CD14-positive monocyte (primary cell): ENCODE measurements at regions not wholly inside any gene's neighbourhood (a gene's known extent, or its start where the extent isn't known, plus 50 kb on each side); places are given as distances from the start of the nearest gene placed in this dataset.

Experiments
- DNase-seq, 3 donors: peaks; one replicate each; pipeline ENCODE4 v3.0.0-alpha.2; 2011 to 2022
- H2AFZ ChIP-seq: 2 replicates; pipeline ENCODE4 v1.6.0; 2012; ENCODE audit warnings: mild to moderate bottlenecking, low read depth, low read length, inconsistent platforms; ENCODE audit not compliant: insufficient read depth, poor library complexity, severe bottlenecking
- H3K27ac ChIP-seq, 2 donors: 1 replicate in 1 of 2; 2 replicates in 1 of 2; pipeline ENCODE4 v1.5.1; 2012 to 2013; ENCODE audit warnings: low read length in 2 of 2, control low read depth in 1 of 2, inconsistent platforms in 1 of 2, low read depth in 1 of 2, mild to moderate bottlenecking in 1 of 2
- H3K27me3 ChIP-seq, 2 donors: one replicate each; pipeline versions ENCODE4 v1.6.0 to v1.6.1; 2011 to 2013; ENCODE audit warnings: low read length in 2 of 2; ENCODE audit not compliant: control insufficient read depth in 2 of 2, insufficient read depth in 2 of 2
- H3K36me3 ChIP-seq, 2 donors: replicated peaks in 1 of 2; 1 replicate in 1 of 2; 2 replicates in 1 of 2; pipeline versions ENCODE4 v1.5.1 to v1.6.1; 2012 to 2013; ENCODE audit warnings: low read length in 2 of 2, control low read depth in 1 of 2, inconsistent platforms in 1 of 2, mild to moderate bottlenecking in 1 of 2; ENCODE audit not compliant: insufficient read depth in 2 of 2, control insufficient read depth in 1 of 2
- H3K4me1 ChIP-seq, 2 donors: 1 replicate in 1 of 2; 2 replicates in 1 of 2; pipeline versions ENCODE4 v1.5.1 to v1.6.1; 2012 to 2013; ENCODE audit warnings: low read length in 2 of 2, control low read depth in 1 of 2, inconsistent platforms in 1 of 2, mild to moderate bottlenecking in 1 of 2, moderate library complexity in 1 of 2; ENCODE audit not compliant: insufficient read depth in 2 of 2, control insufficient read depth in 1 of 2
- H3K4me2 ChIP-seq: replicated peaks from 2 replicates; pipeline ENCODE3; 2012; ENCODE audit warnings: low read length, moderate library complexity, mild to moderate bottlenecking; ENCODE audit not compliant: poor library complexity, severe bottlenecking; ENCODE audit errors: extremely low read depth
- H3K4me3 ChIP-seq, 3 experiments: fragments of 200-600 bp in 1 of 3; sonication (generic) in 1 of 3; replicated peaks in 1 of 3; 1 replicate in 2 of 3; 2 replicates in 1 of 3; pipeline ENCODE4 v1.5.1; 2011 to 2013; ENCODE audit warnings: low read length in 3 of 3, mild to moderate bottlenecking in 3 of 3, control low read depth in 2 of 3, low read depth in 2 of 3, inconsistent platforms in 1 of 3, moderate library complexity in 1 of 3
- H3K79me2 ChIP-seq: 2 replicates; pipeline ENCODE4 v1.6.0; 2012; ENCODE audit warnings: mild to moderate bottlenecking, control low read depth, inconsistent platforms, low read length, moderate library complexity; ENCODE audit not compliant: insufficient read depth
- H3K9ac ChIP-seq: 2 replicates; pipeline ENCODE4 v1.6.0; 2017; ENCODE audit warnings: low read length, mild to moderate bottlenecking; ENCODE audit not compliant: insufficient read depth, poor library complexity, severe bottlenecking
- H3K9me3 ChIP-seq, 2 donors: replicated peaks in 1 of 2; 1 replicate in 1 of 2; 2 replicates in 1 of 2; pipeline versions ENCODE4 v1.5.1 to v1.6.1; 2012 to 2013; ENCODE audit warnings: low read length in 2 of 2, control low read depth in 1 of 2; ENCODE audit not compliant: control insufficient read depth in 1 of 2, insufficient read depth in 1 of 2
- H4K20me1 ChIP-seq: 2 replicates; pipeline ENCODE4 v1.6.0; 2012; ENCODE audit warnings: mild to moderate bottlenecking, low read length, control low read depth, moderate library complexity; ENCODE audit not compliant: insufficient read depth
- H3K27ac Mint-ChIP-seq, 7 donors: one replicate each; pipeline ENCODE4 v1.8.0; 2020; ENCODE audit warnings: mild to moderate bottlenecking in 7 of 7, mixed read lengths in 7 of 7, moderate library complexity in 6 of 7, inconsistent platforms in 2 of 7
- H3K27me3 Mint-ChIP-seq, 3 donors: one replicate each; pipeline ENCODE4 v1.8.0; 2021 to 2022; ENCODE audit warnings: low read depth in 3 of 3, mild to moderate bottlenecking in 3 of 3, mixed read lengths in 3 of 3, moderate library complexity in 3 of 3, inconsistent platforms in 1 of 3
- H3K36me3 Mint-ChIP-seq, 2 donors: one replicate each; pipeline ENCODE4 v1.8.0; 2020; ENCODE audit warnings: mixed read lengths in 2 of 2, inconsistent platforms in 1 of 2, mild to moderate bottlenecking in 1 of 2
- H3K4me1 Mint-ChIP-seq: one replicate; pipeline ENCODE4 v1.8.0; 2020; ENCODE audit warnings: mild to moderate bottlenecking, mixed read lengths
- H3K4me3 Mint-ChIP-seq, 2 donors: one replicate each; pipeline ENCODE4 v1.8.0; 2020; ENCODE audit warnings: mild to moderate bottlenecking in 2 of 2, mixed read lengths in 2 of 2, moderate library complexity in 1 of 2
- H3K9me3 Mint-ChIP-seq, 7 donors: one replicate each; pipeline ENCODE4 v1.8.0; 2020 to 2022; ENCODE audit warnings: mixed read lengths in 7 of 7, mild to moderate bottlenecking in 6 of 7, moderate library complexity in 6 of 7, inconsistent platforms in 2 of 7
- WGBS: methylation state at CpG from one replicate; pipeline ENCODE4 v1.1.5; 2013; ENCODE audit warnings: missing lambda C conversion rate; ENCODE audit not compliant: insufficient coverage; 5-methylcytosine and 5-hydroxymethylcytosine counted together
- intact Hi-C, 2 donors: fragments of 100-400 bp; cut with micrococcal nuclease; formaldehyde crosslinking; loops; one replicate each; pipeline versions ENCODE4 v1.15.0 to v1.15.1; 2023
- TF ChIP-seq, protein P1 (sequence below): fragments of 200-600 bp; IDR thresholded peaks from one replicate; pipeline ENCODE4 v1.8.0; 2022; ENCODE audit warnings: antibody characterized with exemption, mild to moderate bottlenecking

DNA sequence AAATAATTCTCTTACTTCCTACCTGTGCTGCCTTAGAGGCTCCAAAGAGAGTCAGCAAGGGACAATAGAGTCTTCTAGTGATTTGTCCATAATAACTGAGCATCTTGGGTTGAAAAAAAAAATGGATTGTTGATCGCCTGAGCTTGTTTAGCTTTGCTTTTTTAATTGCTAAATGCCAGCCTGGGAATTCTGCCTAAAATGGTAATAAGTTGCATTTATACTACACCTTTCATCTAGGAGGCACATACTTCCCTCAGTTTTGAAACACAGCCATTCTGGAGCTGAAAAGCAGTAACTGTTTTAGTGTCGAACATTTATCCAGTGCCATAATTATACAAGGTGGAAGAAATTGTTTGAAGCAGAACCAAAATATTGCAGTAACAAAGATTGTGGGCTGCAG lies 421.3 kb downstream of the CAAP1 start:
- no peak overlapping the region for H3K27ac ChIP-seq
- no peak overlapping the region for H2AFZ ChIP-seq
- H4K20me1 ChIP-seq: no peaks in the 10 kb centered on the region
- TF ChIP-seq, protein P1, sequence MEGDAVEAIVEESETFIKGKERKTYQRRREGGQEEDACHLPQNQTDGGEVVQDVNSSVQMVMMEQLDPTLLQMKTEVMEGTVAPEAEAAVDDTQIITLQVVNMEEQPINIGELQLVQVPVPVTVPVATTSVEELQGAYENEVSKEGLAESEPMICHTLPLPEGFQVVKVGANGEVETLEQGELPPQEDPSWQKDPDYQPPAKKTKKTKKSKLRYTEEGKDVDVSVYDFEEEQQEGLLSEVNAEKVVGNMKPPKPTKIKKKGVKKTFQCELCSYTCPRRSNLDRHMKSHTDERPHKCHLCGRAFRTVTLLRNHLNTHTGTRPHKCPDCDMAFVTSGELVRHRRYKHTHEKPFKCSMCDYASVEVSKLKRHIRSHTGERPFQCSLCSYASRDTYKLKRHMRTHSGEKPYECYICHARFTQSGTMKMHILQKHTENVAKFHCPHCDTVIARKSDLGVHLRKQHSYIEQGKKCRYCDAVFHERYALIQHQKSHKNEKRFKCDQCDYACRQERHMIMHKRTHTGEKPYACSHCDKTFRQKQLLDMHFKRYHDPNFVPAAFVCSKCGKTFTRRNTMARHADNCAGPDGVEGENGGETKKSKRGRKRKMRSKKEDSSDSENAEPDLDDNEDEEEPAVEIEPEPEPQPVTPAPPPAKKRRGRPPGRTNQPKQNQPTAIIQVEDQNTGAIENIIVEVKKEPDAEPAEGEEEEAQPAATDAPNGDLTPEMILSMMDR: no peak
- Mint-ChIP-seq H3K4me1 (no peaks in the 10 kb centered on the region), H3K27ac (no peak overlapping the region), H3K36me3 (no peaks in the 10 kb centered on the region), H3K27me3 (no peaks in the 10 kb centered on the region), H3K4me3 (no peak overlapping the region), H3K9me3 (peaks cover 0 to 11% (median 3%) of the 10 kb centered on the region in 7 donors)
- H3K4me3 ChIP-seq: no peak overlapping the region
- WGBS: no CpG with 5 or more reads among the region's 2 CpGs
- intact Hi-C loops: no loop called here
- no peak overlapping the region for H3K9ac ChIP-seq
- H3K9me3 ChIP-seq: peaks cover 0 to 6% of the 10 kb centered on the region in 2 donors
- H3K4me2 ChIP-seq: no peak overlapping the region
- H3K4me1 ChIP-seq: no peaks in the 10 kb centered on the region
- no peaks in the 10 kb centered on the region for H3K79me2 ChIP-seq
- no peak for DNase-seq
- H3K36me3 ChIP-seq: no peaks in the 10 kb centered on the region
- H3K27me3 ChIP-seq: no peaks in the 10 kb centered on the region

DNA sequence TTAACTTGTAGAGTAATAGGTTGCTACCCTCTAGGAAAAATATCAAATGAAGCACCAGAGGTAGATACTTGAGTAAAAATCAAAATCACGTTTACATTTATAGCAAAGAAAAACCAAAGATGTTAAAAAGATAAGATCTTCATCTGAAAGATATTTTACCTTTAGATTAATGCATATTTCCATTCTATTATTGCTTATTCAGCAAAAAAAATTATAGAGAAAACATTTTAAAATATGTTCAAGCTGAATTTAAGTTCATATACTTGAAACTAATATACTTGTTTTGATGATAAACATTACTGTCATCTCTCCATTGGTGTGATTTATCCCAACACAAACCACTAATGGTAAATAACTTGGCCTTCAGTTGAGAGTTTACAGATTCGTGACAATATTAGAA lies 422.3 kb downstream of the CAAP1 start:
- no peak overlapping the region for H3K4me2 ChIP-seq
- H3K9ac ChIP-seq: no peak overlapping the region
- H3K36me3 Mint-ChIP-seq: no peaks in the 10 kb centered on the region
- H3K36me3 ChIP-seq: no peaks in the 10 kb centered on the region
- no peak overlapping the region for H3K27ac ChIP-seq
- WGBS: no CpG with 5 or more reads among the region's 2 CpGs
- intact Hi-C loops: no loop called here
- no peak overlapping the region for H3K4me3 Mint-ChIP-seq
- no peaks in the 10 kb centered on the region for H3K4me1 ChIP-seq
- no peaks in the 10 kb centered on the region for H3K27me3 Mint-ChIP-seq
- TF ChIP-seq, protein P1: no peak
- H3K27me3 ChIP-seq: no peaks in the 10 kb centered on the region
- peaks cover 0 to 6% of the 10 kb centered on the region in 2 donors for H3K9me3 ChIP-seq
- DNase-seq: no peak
- peaks cover 0 to 10% (median 5%) of the 10 kb centered on the region in 7 donors for H3K9me3 Mint-ChIP-seq
- H3K4me3 ChIP-seq: no peak overlapping the region
- no peak overlapping the region for H3K27ac Mint-ChIP-seq
- no peaks in the 10 kb centered on the region for H3K4me1 Mint-ChIP-seq
- H2AFZ ChIP-seq: no peak overlapping the region
- no peaks in the 10 kb centered on the region for H4K20me1 ChIP-seq
- no peaks in the 10 kb centered on the region for H3K79me2 ChIP-seq
